ENCODE measurements at regions not wholly inside any gene's neighbourhood (a gene's known extent, or its start where the extent isn't known, plus 50 kb on each side); places are given as distances from the start of the nearest gene placed in this dataset.

DNA sequence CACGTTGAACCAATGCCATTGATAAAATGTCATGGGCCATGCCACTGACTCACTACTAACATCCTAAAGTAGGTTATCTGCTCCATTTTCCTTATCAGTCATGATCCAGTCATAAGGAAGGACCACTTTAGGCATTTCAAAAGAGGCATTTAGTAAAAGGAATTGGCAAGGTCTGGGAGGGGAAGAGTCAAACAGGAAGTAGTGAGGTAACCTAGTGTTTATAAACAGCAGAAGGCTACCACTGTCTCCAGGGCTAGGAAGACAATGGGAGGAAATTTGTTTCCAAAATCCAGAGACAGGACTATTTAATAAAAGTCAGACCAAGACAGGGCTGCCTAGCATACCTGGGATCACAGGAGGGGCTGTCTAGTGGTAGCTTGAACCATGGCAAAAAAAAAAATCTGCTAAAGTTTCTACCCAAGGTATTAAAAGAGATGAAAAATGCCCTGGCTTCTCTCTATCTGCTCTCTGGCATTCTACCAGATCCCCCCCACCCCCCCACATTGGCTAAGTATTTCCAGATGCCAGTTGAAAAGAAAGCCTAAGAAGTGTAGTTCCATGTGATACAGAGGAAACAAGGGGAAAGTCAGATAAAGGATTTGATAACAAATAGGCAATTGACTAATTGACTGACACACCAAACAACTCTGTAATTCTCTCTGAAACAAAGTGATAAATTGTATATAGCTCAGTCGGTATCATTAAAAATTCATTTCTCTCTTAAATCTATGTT lies 50.4 kb upstream of the C11orf87 start:
- Histone ChIP-seq H3K4me1 (ENCODE audit: insufficient read depth, low read length) (no peaks in the 10 kb centered on the region), H3K9me3 (ENCODE audit: control insufficient read depth in 1 of 2, insufficient read depth in 1 of 2, low read length in 2 of 2) (no peaks in the 10 kb centered on the region), H3K27me3 (ENCODE audit: control insufficient read depth in 1 of 2, insufficient read depth in 2 of 2, low read length in 2 of 2) (no peaks in the 10 kb centered on the region), H3K27ac (ENCODE audit: low read depth in 1 of 2, low read length in 2 of 2) (no peak overlapping the region), H3K4me3 (ENCODE audit: low read length) (no peak overlapping the region), H3K36me3 (ENCODE audit: insufficient read depth, low read length) (no peaks in the 10 kb centered on the region)
- TF ChIP-seq, protein P1, sequence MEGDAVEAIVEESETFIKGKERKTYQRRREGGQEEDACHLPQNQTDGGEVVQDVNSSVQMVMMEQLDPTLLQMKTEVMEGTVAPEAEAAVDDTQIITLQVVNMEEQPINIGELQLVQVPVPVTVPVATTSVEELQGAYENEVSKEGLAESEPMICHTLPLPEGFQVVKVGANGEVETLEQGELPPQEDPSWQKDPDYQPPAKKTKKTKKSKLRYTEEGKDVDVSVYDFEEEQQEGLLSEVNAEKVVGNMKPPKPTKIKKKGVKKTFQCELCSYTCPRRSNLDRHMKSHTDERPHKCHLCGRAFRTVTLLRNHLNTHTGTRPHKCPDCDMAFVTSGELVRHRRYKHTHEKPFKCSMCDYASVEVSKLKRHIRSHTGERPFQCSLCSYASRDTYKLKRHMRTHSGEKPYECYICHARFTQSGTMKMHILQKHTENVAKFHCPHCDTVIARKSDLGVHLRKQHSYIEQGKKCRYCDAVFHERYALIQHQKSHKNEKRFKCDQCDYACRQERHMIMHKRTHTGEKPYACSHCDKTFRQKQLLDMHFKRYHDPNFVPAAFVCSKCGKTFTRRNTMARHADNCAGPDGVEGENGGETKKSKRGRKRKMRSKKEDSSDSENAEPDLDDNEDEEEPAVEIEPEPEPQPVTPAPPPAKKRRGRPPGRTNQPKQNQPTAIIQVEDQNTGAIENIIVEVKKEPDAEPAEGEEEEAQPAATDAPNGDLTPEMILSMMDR (IDR thresholded peaks at IDR 0.05), result no peak
- Mint-ChIP-seq H3K27ac (no peak overlapping the region), H3K4me1 (ENCODE audit: low read depth) (no peaks in the 10 kb centered on the region), H3K4me3 (no peak overlapping the region), H3K36me3 (ENCODE audit: low read depth) (no peaks in the 10 kb centered on the region), H3K9me3 (peaks cover 4% of the 10 kb centered on the region), H3K27me3 (no peaks in the 10 kb centered on the region)
- CTCF ChIA-PET, result no interaction called here
- ATAC-seq (ENCODE audit: poor library complexity) (no peak), DNase-seq (no peak)
- intact Hi-C loops (cut with DNase I, micrococcal nuclease), result no loop called here
- POLR2A ChIA-PET, result no interaction called here

Data from CD4-positive, alpha-beta T cell (primary cell).